GM12878 (cell line): ENCODE measurements at regions not wholly inside any gene's neighbourhood (a gene's known extent, or its start where the extent isn't known, plus 50 kb on each side); places are given as distances from the start of the nearest gene placed in this dataset.

ENCODE experiments used
- CHD4 ChIP-seq: fragments of 200-600 bp; sonication (generic); IDR thresholded peaks from 2 replicates; pipeline ENCODE4 v1.6.1; 2016; ENCODE audit warnings: mild to moderate bottlenecking
- EP300 ChIP-seq, 2 experiments: fragments of 150-350 bp in 1 of 2; IDR thresholded peaks; 2 replicates each; pipeline ENCODE4 v1.6.1; 2011 to 2012; ENCODE audit warnings: low read depth in 2 of 2, low read length in 2 of 2, borderline replicate concordance in 1 of 2, improper control_type of control experiment in 1 of 2, inconsistent platforms in 1 of 2; ENCODE audit not compliant: control insufficient read depth in 1 of 2
- NFYB ChIP-seq: IDR thresholded peaks from 2 replicates; pipeline ENCODE4 v1.6.1; 2011; ENCODE audit warnings: low read depth, mild to moderate bottlenecking, low read length, improper control_type of control experiment, moderate library complexity; ENCODE audit not compliant: insufficient read depth
- NR2C1 ChIP-seq: fragments of 450-650 bp; IDR thresholded peaks from 2 replicates; pipeline ENCODE4 v1.6.1; 2017; ENCODE audit warnings: antibody characterized with exemption, mild to moderate bottlenecking, moderate library complexity
- POLR2A ChIP-seq: IDR thresholded peaks from 2 replicates; pipeline ENCODE4 v1.6.1; 2011; ENCODE audit warnings: low read depth, mild to moderate bottlenecking, low read length
- POLR2AphosphoS5 ChIP-seq: IDR thresholded peaks from 2 replicates; pipeline ENCODE4 v1.6.1; 2011; ENCODE audit warnings: mild to moderate bottlenecking, low read length, inconsistent platforms
- REST ChIP-seq: IDR thresholded peaks from 2 replicates; pipeline ENCODE4 v1.6.1; 2012; ENCODE audit warnings: mild to moderate bottlenecking, low read depth, low read length
- SREBF2 ChIP-seq: IDR thresholded peaks from 2 replicates; pipeline ENCODE4 v1.6.1; 2012; ENCODE audit warnings: mild to moderate bottlenecking, low read length
- SRF ChIP-seq, 2 experiments: IDR thresholded peaks; 2 replicates each; pipeline ENCODE4 v1.6.1; 2011; ENCODE audit warnings: low read depth in 2 of 2, low read length in 2 of 2, mild to moderate bottlenecking in 1 of 2, moderate library complexity in 1 of 2
- TAF1 ChIP-seq: IDR thresholded peaks from 2 replicates; pipeline ENCODE4 v1.6.1; 2011; ENCODE audit warnings: mild to moderate bottlenecking, low read depth, low read length, borderline replicate concordance
- YY1 ChIP-seq: IDR thresholded peaks from 2 replicates; pipeline ENCODE4 v1.6.1; 2011; ENCODE audit warnings: low read depth, mild to moderate bottlenecking, low read length
- TF ChIP-seq, protein P1 (sequence below), 3 experiments: IDR thresholded peaks in 2 of 3; conservative IDR thresholded peaks in 1 of 3; 2 replicates each; pipeline ENCODE4 v1.5.1; 2011; ENCODE audit warnings: low read depth in 3 of 3, low read length in 3 of 3, mild to moderate bottlenecking in 3 of 3, control low read depth in 2 of 3, moderate library complexity in 2 of 3, inconsistent platforms in 1 of 3, mixed read lengths in 1 of 3; ENCODE audit not compliant: control insufficient read depth in 2 of 3, insufficient read depth in 1 of 3; ENCODE audit errors: extremely low read depth in 1 of 3
- TF ChIP-seq, protein P2 (sequence below): fragments of 450-650 bp; formaldehyde crosslinking; IDR thresholded peaks from 2 replicates; pipeline ENCODE4 v1.5.0; 2022; ENCODE audit warnings: mild to moderate bottlenecking, missing genetic modification characterization

DNA sequence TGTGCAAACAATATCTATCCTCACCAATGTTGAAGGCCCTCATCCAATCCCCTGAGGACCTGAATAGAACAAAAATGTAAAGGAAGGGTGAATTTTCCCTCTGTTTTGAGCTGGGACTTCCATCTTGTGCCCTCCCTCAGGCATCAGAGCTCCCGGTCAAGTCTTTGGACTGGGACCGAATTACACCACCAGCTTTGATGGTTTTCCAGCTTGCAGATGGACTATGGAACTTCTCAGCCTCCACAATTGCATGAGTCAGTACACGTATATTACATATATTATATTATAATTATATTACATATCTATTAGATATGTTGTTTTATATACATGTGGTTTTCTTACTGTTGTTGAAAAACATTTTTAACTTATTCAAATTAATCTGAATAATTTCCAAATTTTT, 496.4 kb downstream of the CMPK2 start:
- no peak for TF ChIP-seq TAF1
- TF ChIP-seq, protein P1, sequence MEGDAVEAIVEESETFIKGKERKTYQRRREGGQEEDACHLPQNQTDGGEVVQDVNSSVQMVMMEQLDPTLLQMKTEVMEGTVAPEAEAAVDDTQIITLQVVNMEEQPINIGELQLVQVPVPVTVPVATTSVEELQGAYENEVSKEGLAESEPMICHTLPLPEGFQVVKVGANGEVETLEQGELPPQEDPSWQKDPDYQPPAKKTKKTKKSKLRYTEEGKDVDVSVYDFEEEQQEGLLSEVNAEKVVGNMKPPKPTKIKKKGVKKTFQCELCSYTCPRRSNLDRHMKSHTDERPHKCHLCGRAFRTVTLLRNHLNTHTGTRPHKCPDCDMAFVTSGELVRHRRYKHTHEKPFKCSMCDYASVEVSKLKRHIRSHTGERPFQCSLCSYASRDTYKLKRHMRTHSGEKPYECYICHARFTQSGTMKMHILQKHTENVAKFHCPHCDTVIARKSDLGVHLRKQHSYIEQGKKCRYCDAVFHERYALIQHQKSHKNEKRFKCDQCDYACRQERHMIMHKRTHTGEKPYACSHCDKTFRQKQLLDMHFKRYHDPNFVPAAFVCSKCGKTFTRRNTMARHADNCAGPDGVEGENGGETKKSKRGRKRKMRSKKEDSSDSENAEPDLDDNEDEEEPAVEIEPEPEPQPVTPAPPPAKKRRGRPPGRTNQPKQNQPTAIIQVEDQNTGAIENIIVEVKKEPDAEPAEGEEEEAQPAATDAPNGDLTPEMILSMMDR (IDR thresholded peaks at IDR 0.05 in 2 of 3, conservative IDR thresholded peaks at IDR 0.05 in 1 of 3; ENCODE audit: control insufficient read depth in 2 of 3, extremely low read depth in 1 of 3, insufficient read depth in 1 of 3, low read depth in 3 of 3, low read length in 3 of 3) = no peak
- no peak for TF ChIP-seq NFYB
- TF ChIP-seq, protein P2, sequence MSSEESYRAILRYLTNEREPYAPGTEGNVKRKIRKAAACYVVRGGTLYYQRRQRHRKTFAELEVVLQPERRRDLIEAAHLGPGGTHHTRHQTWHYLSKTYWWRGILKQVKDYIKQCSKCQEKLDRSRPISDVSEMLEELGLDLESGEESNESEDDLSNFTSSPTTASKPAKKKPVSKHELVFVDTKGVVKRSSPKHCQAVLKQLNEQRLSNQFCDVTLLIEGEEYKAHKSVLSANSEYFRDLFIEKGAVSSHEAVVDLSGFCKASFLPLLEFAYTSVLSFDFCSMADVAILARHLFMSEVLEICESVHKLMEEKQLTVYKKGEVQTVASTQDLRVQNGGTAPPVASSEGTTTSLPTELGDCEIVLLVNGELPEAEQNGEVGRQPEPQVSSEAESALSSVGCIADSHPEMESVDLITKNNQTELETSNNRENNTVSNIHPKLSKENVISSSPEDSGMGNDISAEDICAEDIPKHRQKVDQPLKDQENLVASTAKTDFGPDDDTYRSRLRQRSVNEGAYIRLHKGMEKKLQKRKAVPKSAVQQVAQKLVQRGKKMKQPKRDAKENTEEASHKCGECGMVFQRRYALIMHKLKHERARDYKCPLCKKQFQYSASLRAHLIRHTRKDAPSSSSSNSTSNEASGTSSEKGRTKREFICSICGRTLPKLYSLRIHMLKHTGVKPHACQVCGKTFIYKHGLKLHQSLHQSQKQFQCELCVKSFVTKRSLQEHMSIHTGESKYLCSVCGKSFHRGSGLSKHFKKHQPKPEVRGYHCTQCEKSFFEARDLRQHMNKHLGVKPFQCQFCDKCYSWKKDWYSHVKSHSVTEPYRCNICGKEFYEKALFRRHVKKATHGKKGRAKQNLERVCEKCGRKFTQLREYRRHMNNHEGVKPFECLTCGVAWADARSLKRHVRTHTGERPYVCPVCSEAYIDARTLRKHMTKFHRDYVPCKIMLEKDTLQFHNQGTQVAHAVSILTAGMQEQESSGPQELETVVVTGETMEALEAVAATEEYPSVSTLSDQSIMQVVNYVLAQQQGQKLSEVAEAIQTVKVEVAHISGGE = no peak
- no peak for TF ChIP-seq POLR2AphosphoS5
- TF ChIP-seq CHD4 = no peak
- no peak for TF ChIP-seq YY1
- TF ChIP-seq POLR2A = no peak
- no peak for TF ChIP-seq NR2C1
- no peak for TF ChIP-seq REST
- TF ChIP-seq SREBF2 = no peak
- no peak for TF ChIP-seq SRF (IDR thresholded peaks at IDR 0.05; ENCODE audit: low read depth in 2 of 2, low read length in 2 of 2)
- no peak for TF ChIP-seq EP300 (IDR thresholded peaks at IDR 0.05; ENCODE audit: borderline replicate concordance in 1 of 2, control insufficient read depth in 1 of 2, low read depth in 2 of 2, low read length in 2 of 2)
